ENCODE measurements at regions not wholly inside any gene's neighbourhood (a gene's known extent, or its start where the extent isn't known, plus 50 kb on each side); places are given as distances from the start of the nearest gene placed in this dataset.
"Not testable (repeated sequence)": the region's sequence is repeated elsewhere in the genome, so short reads cannot be mapped to it uniquely, and the experiment has no call there.

GRCh38 chr4:127268367-127268766 is 364.4 kb upstream of the INTU start:
- DNase-seq = no peak

- DNase-seq = not testable (repeated sequence)
Observed at GRCh38 chr4:127277023-127277422, 355.7 kb upstream of the INTU start.

DNA sequence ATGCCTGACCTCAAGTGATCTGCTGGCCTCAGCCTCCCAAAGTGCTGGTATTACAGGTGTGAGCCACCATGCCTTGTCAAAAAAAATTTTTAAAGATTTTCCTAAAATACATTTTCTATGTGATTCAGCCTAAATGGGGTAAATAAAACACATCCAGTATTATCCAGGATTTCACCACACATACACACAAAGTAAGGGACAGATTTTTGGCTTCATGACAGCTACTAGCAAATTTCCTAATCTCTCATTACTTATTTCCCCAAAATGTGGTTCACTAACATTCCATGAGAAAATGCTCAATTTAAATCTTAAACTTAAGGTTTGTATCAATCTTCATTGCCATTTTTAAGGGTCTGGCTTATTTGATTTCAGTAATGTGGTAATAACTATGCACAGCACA is 348.5 kb upstream of the INTU start:
- DNase-seq = no peak

GRCh38 chr4:127291316-127291715 is 341.4 kb upstream of the INTU start:
- DNase-seq = no peak

GRCh38 chr4:127293496-127293895 is 339.3 kb upstream of the INTU start:
- no peak for DNase-seq

DNA sequence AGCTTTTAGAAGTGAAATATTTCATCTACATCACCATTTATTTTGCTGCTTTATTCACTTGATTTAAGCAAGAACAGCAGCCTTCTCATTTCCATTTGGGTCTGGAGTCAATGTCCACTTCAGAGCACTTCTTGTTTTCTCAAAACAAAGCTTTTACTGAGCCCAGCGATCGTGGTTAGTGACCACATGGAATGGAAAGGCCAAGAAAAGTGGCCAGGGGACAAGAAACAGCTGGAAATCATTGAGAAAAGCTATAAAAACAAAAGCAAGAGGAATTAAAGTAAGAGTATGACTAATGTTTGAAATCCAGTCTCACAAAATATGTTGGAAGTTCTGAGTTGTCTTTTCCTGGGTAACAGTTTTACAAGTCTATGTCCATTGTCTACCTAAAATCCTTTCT is 328.4 kb upstream of the INTU start:
- DNase-seq = no peak

- no peak for DNase-seq
Observed at GRCh38 chr4:127307996-127308395, 324.8 kb upstream of the INTU start.

- DNase-seq = no peak
Observed at GRCh38 chr4:127309369-127310102, 323.2 kb upstream of the INTU start.

GRCh38 chr4:127311371-127311770 is 321.4 kb upstream of the INTU start:
- no peak for DNase-seq

- DNase-seq = no peak
Observed at GRCh38 chr4:127311924-127312323, 320.8 kb upstream of the INTU start.

DNA sequence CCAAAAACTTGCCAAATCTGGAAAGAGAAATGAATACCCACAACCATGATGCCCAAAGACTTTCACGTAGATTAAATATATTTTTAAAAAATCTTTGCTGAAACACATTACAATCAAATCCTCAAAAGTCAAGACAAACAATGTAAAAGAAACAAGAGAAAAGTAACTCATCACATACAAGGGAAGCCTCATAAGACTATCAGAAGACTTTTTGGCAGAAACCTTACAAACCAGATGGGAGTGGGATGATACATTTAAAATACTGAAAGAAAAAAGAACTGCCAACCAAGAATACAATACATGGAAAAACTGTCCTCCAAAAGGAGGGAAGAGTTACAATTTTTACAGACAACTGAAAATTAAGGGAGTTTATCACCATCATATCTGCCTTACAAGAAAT is 319.0 kb upstream of the INTU start:
- no peak for DNase-seq

- no peak for DNase-seq
Observed at GRCh38 chr4:127327491-127327890, 305.3 kb upstream of the INTU start.

- DNase-seq = no peak
Observed at GRCh38 chr4:127335073-127335620, 297.6 kb upstream of the INTU start.

- no peak for DNase-seq
Observed at GRCh38 chr4:127335732-127336131, 297.0 kb upstream of the INTU start.

DNA sequence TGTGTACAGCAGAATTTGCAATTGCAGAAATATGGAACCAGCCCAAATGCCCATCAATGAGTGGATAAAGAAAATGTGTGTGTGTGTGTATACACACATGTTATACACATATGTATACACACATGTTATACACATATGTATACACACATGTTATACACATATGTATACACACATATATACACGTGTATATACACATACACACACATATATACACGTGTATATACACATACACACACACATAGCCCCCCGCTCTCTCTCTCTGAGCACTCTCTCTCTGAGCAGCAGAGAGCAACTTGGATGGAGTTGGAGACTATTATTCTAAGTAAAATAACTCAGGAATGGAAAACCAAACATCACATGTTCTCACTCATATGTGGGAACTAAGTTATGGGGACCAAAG is 289.6 kb upstream of the INTU start:
- DNase-seq = not testable (repeated sequence)

- no peak for DNase-seq
Observed at GRCh38 chr4:127344071-127344470, 288.7 kb upstream of the INTU start.

DNA sequence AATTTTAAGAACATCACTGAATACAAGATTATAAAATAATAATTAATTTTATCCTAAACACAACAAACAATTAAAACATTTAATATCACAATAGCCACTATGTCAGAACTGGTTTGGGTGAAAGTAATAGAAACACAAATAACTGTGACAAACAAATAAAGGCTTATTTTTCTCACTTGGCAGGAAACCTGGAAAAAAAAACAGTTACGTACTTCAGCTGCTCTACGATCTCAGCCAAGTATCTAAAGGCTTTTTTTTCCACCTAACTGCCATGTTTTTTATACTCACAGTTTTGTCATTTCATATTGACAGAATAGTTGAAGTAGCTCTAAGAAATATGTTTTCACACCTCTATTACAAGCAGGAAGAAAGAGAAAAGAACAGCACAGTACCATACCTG is 284.8 kb upstream of the INTU start:
- DNase-seq = no peak

DNA sequence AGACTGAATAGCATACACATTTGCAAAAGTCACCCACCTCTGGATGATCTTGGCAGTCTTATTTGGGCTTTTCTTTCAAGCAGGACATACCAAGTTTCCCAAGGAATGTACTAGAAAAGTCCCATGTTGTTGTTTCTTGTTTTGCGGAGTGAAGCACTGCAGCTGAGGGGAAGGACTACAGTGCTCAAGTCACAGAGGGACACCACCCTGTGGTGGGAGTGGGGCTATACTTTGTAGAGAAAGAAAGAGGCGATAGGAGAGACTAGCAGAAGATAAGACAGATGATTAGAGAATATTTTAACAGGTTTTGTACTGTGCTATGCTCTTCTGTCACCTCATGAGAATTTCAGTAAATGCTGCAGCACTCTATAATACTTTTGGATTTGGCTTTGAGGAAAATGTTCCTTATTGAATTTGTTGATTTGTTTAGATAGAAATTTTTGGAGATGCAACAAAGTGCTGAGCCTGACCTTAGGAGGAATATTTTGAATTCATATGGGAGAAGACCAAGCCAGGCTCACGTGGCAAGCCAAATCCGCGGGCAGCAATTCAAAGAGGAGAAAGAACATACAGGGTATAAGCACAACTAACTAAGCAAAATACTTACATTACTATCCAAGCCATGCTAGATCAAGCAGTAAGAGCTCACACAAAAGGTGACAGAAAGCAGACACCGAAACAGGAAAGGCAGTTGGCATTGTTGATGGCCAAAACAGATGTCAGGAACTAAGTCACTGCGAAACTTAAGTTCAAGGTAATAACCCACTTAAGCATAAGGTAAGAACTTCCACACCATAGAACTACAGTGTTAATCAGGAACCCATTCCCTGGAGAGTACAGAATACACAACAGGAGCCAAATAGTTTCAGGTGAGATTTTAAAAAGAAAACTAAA is 280.3 kb upstream of the INTU start:
- DNase-seq = no peak

- DNase-seq = no peak
Observed at GRCh38 chr4:127355743-127356142, 277.0 kb upstream of the INTU start.

DNA sequence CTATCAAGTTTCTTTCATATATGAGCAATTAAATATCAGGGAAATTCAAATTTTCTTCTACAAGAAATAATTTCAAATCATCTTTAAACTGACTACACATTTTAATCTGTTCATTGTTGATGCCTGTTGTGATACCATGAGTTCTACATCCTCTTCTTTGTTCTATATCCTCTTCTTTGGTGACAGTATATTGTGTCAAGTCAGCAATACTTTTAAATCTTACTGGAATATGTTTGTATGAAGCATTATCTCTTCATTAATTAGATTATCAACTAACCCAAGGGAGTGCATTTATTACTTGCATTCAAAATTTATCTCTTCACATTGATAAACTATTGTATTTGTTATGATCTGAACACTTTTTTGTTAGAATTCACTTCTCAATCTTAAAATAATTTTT is 275.0 kb upstream of the INTU start:
- DNase-seq = no peak

GRCh38 chr4:127362686-127363085 is 270.1 kb upstream of the INTU start:
- DNase-seq = no peak

GRCh38 chr4:127364397-127364796 is 268.4 kb upstream of the INTU start:
- no peak for DNase-seq

GRCh38 chr4:127364911-127365310 is 267.8 kb upstream of the INTU start:
- no peak for DNase-seq

DNA sequence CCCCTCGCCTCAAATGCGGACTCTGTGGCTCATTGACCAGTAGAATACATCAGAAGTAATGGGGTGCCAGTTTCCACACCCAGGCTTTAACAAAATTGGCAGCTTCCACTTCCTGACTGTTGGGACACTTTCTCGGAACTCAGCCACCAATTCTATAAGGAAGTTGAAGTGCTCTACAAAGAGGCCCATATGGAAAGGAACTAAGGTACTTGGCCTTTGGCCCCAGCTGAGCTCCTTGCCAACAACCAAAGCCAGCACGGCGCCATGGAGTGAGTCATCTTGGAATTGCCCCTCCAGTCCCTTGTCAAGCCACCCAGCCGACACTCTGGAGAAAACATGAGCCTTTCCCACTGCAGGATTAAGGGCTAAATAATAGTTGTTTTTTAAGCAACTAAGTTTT is 262.2 kb upstream of the INTU start:
- no peak for DNase-seq
